ENCODE measurements at regions not wholly inside any gene's neighbourhood (a gene's known extent, or its start where the extent isn't known, plus 50 kb on each side); places are given as distances from the start of the nearest gene placed in this dataset.

GRCh38 chr13:75008926-75009325 is 473.0 kb downstream of the TBC1D4 start:
- DNase-seq (ENCODE audit: extremely low spot score): no peak
- CTCF ChIA-PET: no interaction called here

DNA sequence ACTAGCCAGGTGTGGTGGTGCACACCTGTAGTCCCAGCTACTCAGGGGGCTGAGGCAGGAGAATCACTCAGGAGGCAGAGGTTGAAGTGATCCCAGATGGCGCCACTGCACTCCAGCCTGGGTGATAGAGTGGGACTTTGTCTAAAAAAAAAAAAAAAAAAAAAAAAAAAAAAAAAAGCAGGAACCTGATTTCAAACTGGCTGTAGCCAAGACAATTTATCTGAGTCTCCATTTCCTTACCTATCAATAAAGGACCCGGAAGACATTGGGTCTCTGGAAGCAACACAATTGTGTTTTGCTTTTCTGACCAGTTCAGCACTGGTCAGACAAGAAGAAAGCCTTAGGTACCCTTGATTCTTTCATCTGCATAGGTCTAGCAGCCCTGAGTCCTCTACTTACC is 491.0 kb downstream of the TBC1D4 start:
- no peak for DNase-seq (ENCODE audit: extremely low spot score)
- TF ChIP-seq CTCF (IDR thresholded peaks at IDR 0.05; ENCODE audit: control extremely low read depth, extremely low read depth, low read depth, missing control alignments): no peak
- ChIA-PET CTCF (interaction anchor here (1.1 to 1.6 kb wide), 2 partner anchors 9 to 10 kb away, joined by 3 to 4 read pairs; no protein-coding TSS in a partner anchor), POLR2A (no interaction called here)

More at GRCh38 chr13:75008926-75009325, 473.0 kb downstream of the TBC1D4 start:
- no peak for TF ChIP-seq CTCF (IDR thresholded peaks at IDR 0.05; ENCODE audit: control extremely low read depth, extremely low read depth, low read depth, missing control alignments)
- POLR2A ChIA-PET: no interaction called here

GRCh38 chr13:74987124-74987690 is 494.8 kb downstream of the TBC1D4 start:
- ChIA-PET CTCF (no interaction called here), POLR2A (no interaction called here)
- no peak for DNase-seq (ENCODE audit: extremely low spot score)
- TF ChIP-seq CTCF (IDR thresholded peaks at IDR 0.05; ENCODE audit: control extremely low read depth, extremely low read depth, low read depth, missing control alignments): no peak

DNA sequence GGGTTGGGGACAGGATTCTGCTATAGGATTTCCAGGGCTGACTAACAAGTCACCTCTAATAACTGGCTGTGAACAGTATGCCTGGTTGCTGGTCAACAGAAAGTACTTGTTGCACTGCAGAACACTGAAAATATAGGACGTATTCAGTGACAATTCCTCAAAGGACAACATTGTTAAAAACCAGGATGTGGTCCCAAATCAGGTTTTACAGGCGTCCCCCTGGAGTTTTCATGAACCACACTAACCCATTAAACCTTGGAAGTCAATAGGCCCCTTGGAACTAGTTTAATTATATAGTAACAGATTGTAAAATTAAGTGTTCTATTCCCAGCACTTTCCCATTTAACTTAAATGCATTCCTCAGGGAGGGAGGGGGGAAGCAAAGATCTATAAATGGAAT is 495.4 kb downstream of the TBC1D4 start:
- POLR2A ChIA-PET: no interaction called here
- no peak for DNase-seq (ENCODE audit: extremely low spot score)
- TF ChIP-seq CTCF (IDR thresholded peaks at IDR 0.05; ENCODE audit: control extremely low read depth, extremely low read depth, low read depth, missing control alignments): no peak
- CTCF ChIA-PET: no interaction called here

DNA sequence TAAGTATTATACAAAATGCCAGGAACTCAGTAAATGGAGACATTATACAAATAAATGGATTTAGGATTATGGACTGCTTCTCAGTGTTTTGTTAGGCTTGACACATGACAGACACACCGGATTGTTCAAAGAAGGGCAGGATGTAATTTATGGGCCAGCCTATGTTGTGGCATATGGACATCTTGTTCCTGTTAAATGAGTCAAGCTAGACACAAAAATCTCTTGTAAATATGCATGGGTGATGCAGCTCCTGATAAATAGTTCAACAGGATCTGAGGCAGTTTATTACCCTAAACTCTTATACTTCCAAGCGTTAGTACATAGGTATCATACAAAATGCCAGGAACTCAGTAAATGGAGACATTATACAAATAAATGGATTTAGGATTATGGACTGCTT is 502.3 kb downstream of the TBC1D4 start:
- CTCF ChIA-PET: no interaction called here
- no peak for DNase-seq (ENCODE audit: extremely low spot score)
- no peak for TF ChIP-seq CTCF (IDR thresholded peaks at IDR 0.05; ENCODE audit: control extremely low read depth, extremely low read depth, low read depth, missing control alignments)
- POLR2A ChIA-PET: no interaction called here

- ChIA-PET POLR2A (no interaction called here), CTCF (no interaction called here)
- no peak for DNase-seq (ENCODE audit: extremely low spot score)
- no peak for TF ChIP-seq CTCF (IDR thresholded peaks at IDR 0.05; ENCODE audit: control extremely low read depth, extremely low read depth, low read depth, missing control alignments)
These were observed 503.4 kb downstream of the TBC1D4 start for GRCh38 chr13:74978591-74978990.

- ChIA-PET POLR2A (no interaction called here), CTCF (no interaction called here)
- DNase-seq (ENCODE audit: extremely low spot score): no peak
- no peak for TF ChIP-seq CTCF (IDR thresholded peaks at IDR 0.05; ENCODE audit: control extremely low read depth, extremely low read depth, low read depth, missing control alignments)
These were observed 504.5 kb downstream of the TBC1D4 start for GRCh38 chr13:74977498-74977897.

All from GM10248 (cell line).